ENCODE measurements at regions not wholly inside any gene's neighbourhood (a gene's known extent, or its start where the extent isn't known, plus 50 kb on each side); places are given as distances from the start of the nearest gene placed in this dataset.
"Not testable (repeated sequence)": the region's sequence is repeated elsewhere in the genome, so short reads cannot be mapped to it uniquely, and the experiment has no call there.

DNA sequence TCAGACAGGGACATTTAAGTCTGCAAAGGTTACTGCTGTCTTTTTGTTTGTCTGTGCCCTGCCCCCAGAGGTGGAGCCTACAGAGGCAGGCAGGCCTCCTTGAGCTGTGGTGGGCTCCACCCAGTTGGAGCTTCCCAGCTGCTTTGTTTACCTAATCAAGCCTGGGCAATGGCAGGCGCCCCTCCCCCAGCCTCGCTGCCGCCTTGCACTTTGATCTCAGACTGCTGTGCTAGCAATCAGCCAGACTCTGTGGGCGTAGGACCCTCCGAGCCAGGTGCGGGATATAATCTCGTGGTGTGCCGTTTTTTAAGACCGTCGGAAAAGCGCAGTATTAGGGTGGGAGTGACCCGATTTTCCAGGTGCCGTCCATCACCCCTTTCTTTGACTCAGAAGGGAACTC, 96.2 kb upstream of the CLNK start:
- FAIRE-seq; POLR2A ChIA-PET (ENCODE audit: partially characterized antibody): not testable (repeated sequence)

DNA sequence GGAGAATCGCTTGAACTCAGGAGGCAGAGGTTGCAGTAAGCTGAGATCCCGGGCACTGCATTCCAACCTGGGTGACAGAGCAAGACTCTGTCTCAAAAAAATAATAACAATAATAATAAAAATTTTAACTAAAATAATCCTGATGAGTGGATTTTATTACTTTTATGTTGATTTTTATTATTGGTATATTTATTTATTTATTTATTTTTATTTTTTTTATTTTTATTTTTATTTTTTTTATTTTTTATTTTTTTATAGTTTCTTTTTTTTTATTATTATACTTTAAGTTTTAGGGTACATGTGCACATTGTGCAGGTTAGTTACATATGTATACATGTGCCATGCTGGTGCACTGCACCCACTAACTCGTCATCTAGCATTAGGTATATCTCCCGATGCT, 90.6 kb upstream of the CLNK start:
- H3K27ac ChIP-seq (ENCODE audit: low read depth, low read length); H4K5ac ChIP-seq (ENCODE audit: insufficient read length, low read depth, low read length); H2BK120ac ChIP-seq (replicated peaks; ENCODE audit: low read depth, low read length); H3K79me2 ChIP-seq (ENCODE audit: control insufficient read depth in 1 of 2, insufficient read depth in 2 of 2, low read length in 2 of 2); H3K18ac ChIP-seq (ENCODE audit: extremely low read depth, low read length); H3K4me2 ChIP-seq (ENCODE audit: insufficient read depth in 1 of 2, low read depth in 2 of 2, low read length in 2 of 2); H3K9me3 ChIP-seq (ENCODE audit: insufficient read depth in 2 of 2, low read depth in 1 of 2, low read length in 1 of 2); H2AFZ ChIP-seq (ENCODE audit: low read length); H2BK20ac ChIP-seq (ENCODE audit: low read length); CTCF ChIA-PET (ENCODE audit: partially characterized antibody); H4K20me1 ChIP-seq (replicated peaks in 1 of 2; ENCODE audit: control insufficient read depth in 1 of 2, insufficient read depth in 2 of 2, low read length in 2 of 2); H3K56ac ChIP-seq (replicated peaks; ENCODE audit: insufficient read length, low read depth, low read length); H3K23me2 ChIP-seq (ENCODE audit: low read depth, low read length); H3K4me1 ChIP-seq (replicated peaks in 1 of 4; ENCODE audit: control insufficient read depth in 3 of 4, insufficient read depth in 4 of 4, low read length in 3 of 4); H3K79me1 ChIP-seq (ENCODE audit: low read depth, low read length); H3K9ac ChIP-seq (replicated peaks in 1 of 4; ENCODE audit: extremely low read depth in 1 of 4, low read depth in 3 of 4, low read length in 3 of 4); H3K4me3 ChIP-seq (ENCODE audit: extremely low read depth in 1 of 4, insufficient read depth in 2 of 4, low read depth in 3 of 4, low read length in 4 of 4); H3K36me3 ChIP-seq (ENCODE audit: control insufficient read depth in 2 of 4, insufficient read depth in 4 of 4, low read length in 3 of 4); H4K8ac ChIP-seq (ENCODE audit: extremely low read depth, insufficient read depth, low read length); H2BK15ac ChIP-seq (ENCODE audit: low read length); H4K91ac ChIP-seq (replicated peaks; ENCODE audit: insufficient read length, low read length); H3K23ac ChIP-seq (ENCODE audit: insufficient read length); H3K27me3 ChIP-seq (replicated peaks in 1 of 4; ENCODE audit: control insufficient read depth in 3 of 4, extremely low read depth in 1 of 4, insufficient read depth in 3 of 4, low read length in 3 of 4); DNase-seq (ENCODE audit: low read depth in 1 of 2, low spot score in 2 of 2); H2BK5ac ChIP-seq (ENCODE audit: low read depth, low read length); FAIRE-seq; H3K14ac ChIP-seq (ENCODE audit: insufficient read length); H2AK5ac ChIP-seq (ENCODE audit: low read depth, low read length); H3K4ac ChIP-seq (replicated peaks; ENCODE audit: insufficient read length, low read depth, low read length); H2BK12ac ChIP-seq (ENCODE audit: low read depth, low read length): not testable (repeated sequence)
- POLR2A ChIA-PET (ENCODE audit: partially characterized antibody), result interaction anchor here (0.7 kb wide), 1 partner anchor 35 kb away, joined by 3 read pairs; no protein-coding TSS in a partner anchor
- WGBS, 2 experiments (ENCODE audit: extremely low coverage in 1 of 2, insufficient coverage in 1 of 2, insufficient read length in 1 of 2, insufficient replicate concordance in 2 of 2, low coverage in 1 of 2, low lambda C conversion rate in 2 of 2, missing lambda C conversion rate in 1 of 2), result 96% methylated on average over 2 of the region's 4 CpGs; no CpG with 5 or more reads in 1 of the 2 experiments

More for the DNA sequence above, 96.2 kb upstream of the CLNK start:
- H3K9ac ChIP-seq (replicated peaks in 1 of 4; ENCODE audit: extremely low read depth in 1 of 4, low read depth in 3 of 4, low read length in 3 of 4); H2AK5ac ChIP-seq (ENCODE audit: low read depth, low read length); H3K79me2 ChIP-seq (ENCODE audit: control insufficient read depth in 1 of 2, insufficient read depth in 2 of 2, low read length in 2 of 2); H3K18ac ChIP-seq (ENCODE audit: extremely low read depth, low read length); H2BK120ac ChIP-seq (replicated peaks; ENCODE audit: low read depth, low read length); H4K8ac ChIP-seq (ENCODE audit: extremely low read depth, insufficient read depth, low read length); H3K14ac ChIP-seq (ENCODE audit: insufficient read length); CTCF ChIA-PET (ENCODE audit: partially characterized antibody); H2BK12ac ChIP-seq (ENCODE audit: low read depth, low read length); H2BK5ac ChIP-seq (ENCODE audit: low read depth, low read length); H3K4ac ChIP-seq (replicated peaks; ENCODE audit: insufficient read length, low read depth, low read length); H3K27ac ChIP-seq (ENCODE audit: low read depth, low read length); H3K23me2 ChIP-seq (ENCODE audit: low read depth, low read length); H2BK15ac ChIP-seq (ENCODE audit: low read length); H2BK20ac ChIP-seq (ENCODE audit: low read length); DNase-seq (ENCODE audit: low read depth in 1 of 2, low spot score in 2 of 2); H3K36me3 ChIP-seq (ENCODE audit: control insufficient read depth in 2 of 4, insufficient read depth in 4 of 4, low read length in 3 of 4); H3K27me3 ChIP-seq (replicated peaks in 1 of 4; ENCODE audit: control insufficient read depth in 3 of 4, extremely low read depth in 1 of 4, insufficient read depth in 3 of 4, low read length in 3 of 4); H3K4me3 ChIP-seq (ENCODE audit: extremely low read depth in 1 of 4, insufficient read depth in 2 of 4, low read depth in 3 of 4, low read length in 4 of 4); H3K56ac ChIP-seq (replicated peaks; ENCODE audit: insufficient read length, low read depth, low read length); H2AFZ ChIP-seq (ENCODE audit: low read length); H4K91ac ChIP-seq (replicated peaks; ENCODE audit: insufficient read length, low read length); H3K23ac ChIP-seq (ENCODE audit: insufficient read length); H3K4me2 ChIP-seq (ENCODE audit: insufficient read depth in 1 of 2, low read depth in 2 of 2, low read length in 2 of 2); H3K79me1 ChIP-seq (ENCODE audit: low read depth, low read length); H3K4me1 ChIP-seq (replicated peaks in 1 of 4; ENCODE audit: control insufficient read depth in 3 of 4, insufficient read depth in 4 of 4, low read length in 3 of 4); H4K5ac ChIP-seq (ENCODE audit: insufficient read length, low read depth, low read length); H4K20me1 ChIP-seq (replicated peaks in 1 of 2; ENCODE audit: control insufficient read depth in 1 of 2, insufficient read depth in 2 of 2, low read length in 2 of 2): not testable (repeated sequence)
- WGBS, 2 experiments (ENCODE audit: extremely low coverage in 1 of 2, insufficient coverage in 1 of 2, insufficient read length in 1 of 2, insufficient replicate concordance in 2 of 2, low coverage in 1 of 2, low lambda C conversion rate in 2 of 2, missing lambda C conversion rate in 1 of 2), result 98% methylated on average over 10 of the region's 13 CpGs; no CpG with 5 or more reads in 1 of the 2 experiments
- H3K9me3 ChIP-seq (ENCODE audit: insufficient read depth in 2 of 2, low read depth in 1 of 2, low read length in 1 of 2), result peaks cover 0 to 11% of the 10 kb centered on the region in 2 experiments; a peak in 3 of 4 replicates

Data from H1 (cell line).